ENCODE measurements at regions not wholly inside any gene's neighbourhood (a gene's known extent, or its start where the extent isn't known, plus 50 kb on each side); places are given as distances from the start of the nearest gene placed in this dataset.

- no peak for TF ChIP-seq EZH2 (IDR thresholded peaks at IDR 0.05; ENCODE audit: low read depth, unreplicated experiment)
- TF ChIP-seq CTCF (conservative IDR thresholded peaks at IDR 0.05; ENCODE audit: low read depth in 2 of 2): no peak
- TF ChIP-seq ZNF331 (CRISPR knock-in tag; IDR thresholded peaks at IDR 0.05; ENCODE audit: low read depth): no peak
- TF ChIP-seq EZH2phosphoT487 (IDR thresholded peaks at IDR 0.05; ENCODE audit: unreplicated experiment): no peak
- TF ChIP-seq JUNB (IDR thresholded peaks at IDR 0.05; ENCODE audit: unreplicated experiment): no peak
- no peak for TF ChIP-seq REST (IDR thresholded peaks at IDR 0.05; ENCODE audit: unreplicated experiment)
- no peak for TF ChIP-seq POLR2AphosphoS5 (IDR thresholded peaks at IDR 0.05; ENCODE audit: low read depth)
- no peak for TF ChIP-seq CREB1 (CRISPR knock-in tag; IDR thresholded peaks at IDR 0.05; ENCODE audit: low read depth)
- TF ChIP-seq ETS1 (IDR thresholded peaks at IDR 0.05): no peak
These were observed 236.9 kb upstream of the CTSO start for GRCh38 chr4:156190615-156191014.

Data from GM23338 (cell line).